Stomach (tissue), 8 donors: ENCODE measurements at regions not wholly inside any gene's neighbourhood (a gene's known extent, or its start where the extent isn't known, plus 50 kb on each side); places are given as distances from the start of the nearest gene placed in this dataset.

Experiments used
- DNase-seq, 2 donors: peaks; one replicate each; pipeline versions ENCODE4 v3.0.0 to v3.0.0-alpha.2; 2013 to 2019
- H3K27ac ChIP-seq, 5 donors: fragments of 200-600 bp in 4 of 5; sonication (generic) in 4 of 5; one replicate each; pipeline ENCODE4 v1.5.1; 2013 to 2019; ENCODE audit warnings: mild to moderate bottlenecking in 1 of 5, moderate library complexity in 1 of 5
- H3K27me3 ChIP-seq, 3 donors: fragments of 200-600 bp; sonication (generic); one replicate each; pipeline ENCODE4 v1.5.1; 2017 to 2019; ENCODE audit warnings: mixed run types in 1 of 3
- H3K36me3 ChIP-seq, 4 donors: fragments of 200-600 bp; sonication (generic); 1 replicate in 3 of 4; 2 replicates in 1 of 4; pipeline ENCODE4 v1.5.1; 2016 to 2019
- H3K4me1 ChIP-seq, 4 donors: fragments of 200-600 bp; sonication (generic); one replicate each; pipeline ENCODE4 v1.5.1; 2016 to 2019
- H3K4me3 ChIP-seq, 4 donors: fragments of 200-600 bp; sonication (generic) in 3 of 4; one replicate each; pipeline ENCODE4 v1.5.1; 2016 to 2019; ENCODE audit warnings: mild to moderate bottlenecking in 1 of 4
- H3K9me3 ChIP-seq, 4 donors: fragments of 200-600 bp; sonication (generic); one replicate each; pipeline ENCODE4 v1.5.1; 2016 to 2019
- CTCF ChIP-seq, 7 experiments: fragments of 450-650 bp in 4 of 7; fragments of 200-600 bp in 3 of 7; sonication (generic) in 3 of 7; IDR thresholded peaks; one replicate each; pipeline ENCODE4 v1.5.1; 2016 to 2019; ENCODE audit warnings: antibody characterized with exemption in 7 of 7, control low read depth in 2 of 7, mild to moderate bottlenecking in 1 of 7
- EP300 ChIP-seq: sonication (generic); formaldehyde crosslinking; IDR thresholded peaks from one replicate; pipeline ENCODE4 v1.6.1; 2017; ENCODE audit warnings: antibody characterized with exemption
- POLR2A ChIP-seq, 4 donors: fragments of 450-650 bp; IDR thresholded peaks; one replicate each; pipeline ENCODE4 v1.6.1; 2016; ENCODE audit warnings: antibody characterized with exemption in 4 of 4, control low read depth in 2 of 4, mild to moderate bottlenecking in 1 of 4, moderate library complexity in 1 of 4
- POLR2AphosphoS5 ChIP-seq, 3 donors: sonication (generic); formaldehyde crosslinking; IDR thresholded peaks; one replicate each; pipeline ENCODE4 v1.6.1; 2016; ENCODE audit warnings: antibody characterized with exemption in 3 of 3
- WGBS, 5 donors: extraction: QIAGEN DNeasy Blood & Tissue Kit in 3 of 5; methylation state at CpG; one replicate each; pipeline versions ENCODE4 v1.1.5 to v1.1.7; 2013 to 2018; 5-methylcytosine and 5-hydroxymethylcytosine counted together
- intact Hi-C: fragments of 100-400 bp; cut with DNase I; formaldehyde crosslinking; loops from one replicate; pipeline ENCODE4 v1.15.1; 2023; ENCODE audit warnings: low total_unique reads
- donor health status: healthy with polysubstance abuse.
- donor health status: Bipolar disorder and iron deficiency.
- donor health status: healthy.

- H3K9me3 ChIP-seq, result peaks cover 0 to 23% (median 0%) of the 10 kb centered on the region in 4 donors
- TF ChIP-seq POLR2AphosphoS5 (IDR thresholded peaks at IDR 0.05) (no peak), CTCF (IDR thresholded peaks at IDR 0.05) (no peak), EP300 (no peak), POLR2A (IDR thresholded peaks at IDR 0.05) (no peak)
- intact Hi-C loops, result no loop called here
- 81 to 93% (median 89%) methylated on average over 3 of the region's 3 CpGs for WGBS, 5 donors
- H3K27me3 ChIP-seq, result no peaks in the 10 kb centered on the region
- no peak for DNase-seq
- H3K27ac ChIP-seq, result no peak overlapping the region
- no peaks in the 10 kb centered on the region for H3K36me3 ChIP-seq
- no peaks in the 10 kb centered on the region for H3K4me1 ChIP-seq
- H3K4me3 ChIP-seq, result no peak overlapping the region
Observed at GRCh38 chr19:27881213-27881612, 1331.7 kb downstream of the UQCRFS1 start.

GRCh38 chr19:27876976-27877512, 1335.9 kb downstream of the UQCRFS1 start:
- intact Hi-C loops, result no loop called here
- Histone ChIP-seq H3K27me3 (no peaks in the 10 kb centered on the region), H3K4me3 (no peak overlapping the region), H3K4me1 (no peaks in the 10 kb centered on the region), H3K9me3 (peaks cover 0 to 31% (median 0%) of the 10 kb centered on the region in 4 donors), H3K27ac (no peak overlapping the region), H3K36me3 (no peaks in the 10 kb centered on the region)
- 63 to 77% (median 73%) methylated on average over 6 of the region's 6 CpGs for WGBS, 5 donors
- no peak for DNase-seq
- no peak for TF ChIP-seq POLR2AphosphoS5 (IDR thresholded peaks at IDR 0.05)
- no peak for TF ChIP-seq EP300
- no peak for TF ChIP-seq POLR2A (IDR thresholded peaks at IDR 0.05)
- no peak for TF ChIP-seq CTCF (IDR thresholded peaks at IDR 0.05)

- Histone ChIP-seq H3K9me3 (peaks cover 0 to 31% (median 0%) of the 10 kb centered on the region in 4 donors), H3K27ac (no peak overlapping the region), H3K36me3 (no peaks in the 10 kb centered on the region), H3K27me3 (no peaks in the 10 kb centered on the region), H3K4me3 (no peak overlapping the region), H3K4me1 (no peaks in the 10 kb centered on the region)
- WGBS, 5 donors, result 46 to 66% (median 62%) methylated on average over 3 of the region's 3 CpGs
- no peak for DNase-seq
- intact Hi-C loops, result no loop called here
- TF ChIP-seq EP300, result no peak
- no peak for TF ChIP-seq POLR2AphosphoS5 (IDR thresholded peaks at IDR 0.05)
- TF ChIP-seq POLR2A (IDR thresholded peaks at IDR 0.05), result no peak
- TF ChIP-seq CTCF (IDR thresholded peaks at IDR 0.05), result no peak
Observed at GRCh38 chr19:27876489-27876888, 1336.5 kb downstream of the UQCRFS1 start.

GRCh38 chr19:27872370-27872769, 1340.6 kb downstream of the UQCRFS1 start:
- 59 to 78% (median 74%) methylated on average over 4 of the region's 4 CpGs for WGBS, 5 donors
- H3K27ac ChIP-seq, result no peak overlapping the region

More at GRCh38 chr19:27872370-27872769, 1340.6 kb downstream of the UQCRFS1 start:
- Histone ChIP-seq H3K27me3 (no peaks in the 10 kb centered on the region), H3K4me1 (no peaks in the 10 kb centered on the region), H3K4me3 (no peak overlapping the region), H3K36me3 (no peaks in the 10 kb centered on the region), H3K9me3 (peaks cover 0 to 33% (median 0%) of the 10 kb centered on the region in 4 donors)
- TF ChIP-seq CTCF (IDR thresholded peaks at IDR 0.05), result no peak
- no peak for TF ChIP-seq EP300
- TF ChIP-seq POLR2AphosphoS5 (IDR thresholded peaks at IDR 0.05), result no peak
- TF ChIP-seq POLR2A (IDR thresholded peaks at IDR 0.05), result no peak
- intact Hi-C loops, result no loop called here
- DNase-seq, result no peak
